ENCODE measurements at regions not wholly inside any gene's neighbourhood (a gene's known extent, or its start where the extent isn't known, plus 50 kb on each side); places are given as distances from the start of the nearest gene placed in this dataset.

GRCh38 chr2:160812830-160813505 is 319.4 kb upstream of the RBMS1 start:
- TF ChIP-seq CTCF (IDR thresholded peaks at IDR 0.05) (no peak), POLR2A (IDR thresholded peaks at IDR 0.05) (no peak)
